HS-27A (cell line): ENCODE measurements at regions not wholly inside any gene's neighbourhood (a gene's known extent, or its start where the extent isn't known, plus 50 kb on each side); places are given as distances from the start of the nearest gene placed in this dataset.
A peak's percentile ranks its signal among the peaks of the same experiment; 100 is the strongest.
"Not testable (repeated sequence)": the region's sequence is repeated elsewhere in the genome, so short reads cannot be mapped to it uniquely, and the experiment has no call there.

Experiments used
- DNase-seq: peaks from one replicate; pipeline ENCODE4 v3.0.0-alpha.2; 2012; ENCODE audit warnings: low read depth, missing footprints

- no peak for DNase-seq
Measured at GRCh38 chr11:87545858-87546257, 508.1 kb downstream of the TMEM135 start.

- no peak for DNase-seq
Measured at GRCh38 chr11:87539596-87539995, 501.9 kb downstream of the TMEM135 start.

GRCh38 chr11:87536565-87536964 is 498.8 kb downstream of the TMEM135 start:
- no peak for DNase-seq

- no peak for DNase-seq
Measured at GRCh38 chr11:87536016-87536415, 498.3 kb downstream of the TMEM135 start.

GRCh38 chr11:87535513-87535912 is 497.8 kb downstream of the TMEM135 start:
- DNase-seq, result no peak

GRCh38 chr11:87531835-87532234 is 494.1 kb downstream of the TMEM135 start:
- DNase-seq, result not testable (repeated sequence)

GRCh38 chr11:87529486-87529885 is 491.8 kb downstream of the TMEM135 start:
- no peak for DNase-seq

- no peak for DNase-seq
Measured at GRCh38 chr11:87528752-87529151, 491.0 kb downstream of the TMEM135 start.

- DNase-seq, result no peak
Measured at GRCh38 chr11:87523276-87523675, 485.5 kb downstream of the TMEM135 start.

GRCh38 chr11:87518266-87518665 is 480.5 kb downstream of the TMEM135 start:
- no peak for DNase-seq

- no peak for DNase-seq
Measured at GRCh38 chr11:87517351-87517750, 479.6 kb downstream of the TMEM135 start.

- DNase-seq, result not testable (repeated sequence)
Measured at GRCh38 chr11:87507722-87508121, 470.0 kb downstream of the TMEM135 start.

- not testable (repeated sequence) for DNase-seq
Measured at GRCh38 chr11:87506946-87507345, 469.2 kb downstream of the TMEM135 start.

- DNase-seq, result no peak
Measured at GRCh38 chr11:87501388-87501787, 463.7 kb downstream of the TMEM135 start.

- DNase-seq, result not testable (repeated sequence)
Measured at GRCh38 chr11:87494936-87495335, 457.2 kb downstream of the TMEM135 start.

- not testable (repeated sequence) for DNase-seq
Measured at GRCh38 chr11:87494026-87494425, 456.3 kb downstream of the TMEM135 start.

- DNase-seq, result no peak
Measured at GRCh38 chr11:87493516-87493915, 455.8 kb downstream of the TMEM135 start.

- no peak for DNase-seq
Measured at GRCh38 chr11:87491381-87491780, 453.6 kb downstream of the TMEM135 start.

- DNase-seq, result no peak
Measured at GRCh38 chr11:87490671-87491070, 452.9 kb downstream of the TMEM135 start.

GRCh38 chr11:87484566-87484965 is 446.8 kb downstream of the TMEM135 start:
- no peak for DNase-seq

- no peak for DNase-seq
Measured at GRCh38 chr11:87477321-87477720, 439.6 kb downstream of the TMEM135 start.

GRCh38 chr11:87473174-87473573 is 435.4 kb downstream of the TMEM135 start:
- DNase-seq, result peak; percentile 97

- no peak for DNase-seq
Measured at GRCh38 chr11:87466223-87466622, 428.5 kb downstream of the TMEM135 start.

- DNase-seq, result no peak
Measured at GRCh38 chr11:87465716-87466115, 428.0 kb downstream of the TMEM135 start.
